Thoracic aorta (tissue), 2 donors: ENCODE measurements at regions not wholly inside any gene's neighbourhood (a gene's known extent, or its start where the extent isn't known, plus 50 kb on each side); places are given as distances from the start of the nearest gene placed in this dataset.

ENCODE experiments used
- ATAC-seq: fragments of 150-250 bp; one replicate; pipeline ENCODE4 v1.8.0; 2017; ENCODE audit warnings: low read depth; ENCODE audit not compliant: insufficient number of reproducible peaks, low FRiP score
- DNase-seq: peaks from one replicate; pipeline ENCODE4 v3.0.0-alpha.2; 2020; ENCODE audit warnings: low spot score
- H3K27ac ChIP-seq, 2 donors: fragments of 200-600 bp; sonication (generic); 1 replicate in 1 of 2; 2 replicates in 1 of 2; pipeline ENCODE4 v1.5.1; 2016; ENCODE audit warnings: mild to moderate bottlenecking in 2 of 2, moderate library complexity in 2 of 2
- H3K27me3 ChIP-seq: fragments of 200-600 bp; sonication (generic); replicated peaks from 2 replicates; pipeline ENCODE4 v1.6.0; 2016; ENCODE audit warnings: mild to moderate bottlenecking; ENCODE audit not compliant: insufficient read depth
- H3K36me3 ChIP-seq: fragments of 200-600 bp; sonication (generic); one replicate; pipeline ENCODE4 v1.5.1; 2016
- H3K4me1 ChIP-seq, 2 donors: fragments of 200-600 bp; sonication (generic); 1 replicate in 1 of 2; 2 replicates in 1 of 2; pipeline versions ENCODE4 v1.5.1 to v1.6.0; 2016; ENCODE audit warnings: low read depth in 2 of 2, mild to moderate bottlenecking in 1 of 2; ENCODE audit not compliant: control insufficient read depth in 1 of 2
- H3K4me3 ChIP-seq: fragments of 200-600 bp; sonication (generic); 2 replicates; pipeline ENCODE4 v1.5.1; 2016; ENCODE audit warnings: mild to moderate bottlenecking
- H3K9me3 ChIP-seq: fragments of 200-600 bp; sonication (generic); 2 replicates; pipeline ENCODE4 v1.5.1; 2016
- TF ChIP-seq, protein P1 (sequence below): fragments of 200-600 bp; sonication (generic); IDR thresholded peaks from one replicate; pipeline ENCODE4 v1.5.1; 2019; ENCODE audit warnings: antibody characterized with exemption

DNA sequence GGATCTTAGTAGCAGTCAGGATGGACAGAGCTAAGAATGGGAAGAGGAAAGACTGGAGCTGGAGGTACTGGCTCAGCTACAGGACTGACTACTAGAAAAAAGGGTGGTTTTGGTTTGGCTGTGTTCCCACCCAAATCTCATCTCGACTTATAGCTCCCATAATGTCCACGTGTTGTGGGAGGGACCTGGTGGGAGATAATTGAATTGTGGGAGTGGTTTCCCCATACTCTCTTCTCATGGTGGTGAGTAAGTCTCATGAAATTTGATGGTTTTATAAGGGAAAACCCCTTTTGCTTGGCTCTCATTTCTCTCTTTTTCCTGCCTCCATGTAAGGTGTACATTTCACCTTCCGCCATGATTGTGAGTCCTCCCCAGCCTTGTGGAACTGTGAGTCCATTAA lies 466.5 kb upstream of the DEPDC1 start:
- Histone ChIP-seq H3K27ac (no peak overlapping the region), H3K27me3 (no peaks in the 10 kb centered on the region), H3K36me3 (no peaks in the 10 kb centered on the region), H3K4me1 (peaks cover 8 to 12% of the 10 kb centered on the region in 2 donors), H3K4me3 (no peak overlapping the region), H3K9me3 (no peaks in the 10 kb centered on the region)
- DNase-seq = no peak
- TF ChIP-seq, protein P1, sequence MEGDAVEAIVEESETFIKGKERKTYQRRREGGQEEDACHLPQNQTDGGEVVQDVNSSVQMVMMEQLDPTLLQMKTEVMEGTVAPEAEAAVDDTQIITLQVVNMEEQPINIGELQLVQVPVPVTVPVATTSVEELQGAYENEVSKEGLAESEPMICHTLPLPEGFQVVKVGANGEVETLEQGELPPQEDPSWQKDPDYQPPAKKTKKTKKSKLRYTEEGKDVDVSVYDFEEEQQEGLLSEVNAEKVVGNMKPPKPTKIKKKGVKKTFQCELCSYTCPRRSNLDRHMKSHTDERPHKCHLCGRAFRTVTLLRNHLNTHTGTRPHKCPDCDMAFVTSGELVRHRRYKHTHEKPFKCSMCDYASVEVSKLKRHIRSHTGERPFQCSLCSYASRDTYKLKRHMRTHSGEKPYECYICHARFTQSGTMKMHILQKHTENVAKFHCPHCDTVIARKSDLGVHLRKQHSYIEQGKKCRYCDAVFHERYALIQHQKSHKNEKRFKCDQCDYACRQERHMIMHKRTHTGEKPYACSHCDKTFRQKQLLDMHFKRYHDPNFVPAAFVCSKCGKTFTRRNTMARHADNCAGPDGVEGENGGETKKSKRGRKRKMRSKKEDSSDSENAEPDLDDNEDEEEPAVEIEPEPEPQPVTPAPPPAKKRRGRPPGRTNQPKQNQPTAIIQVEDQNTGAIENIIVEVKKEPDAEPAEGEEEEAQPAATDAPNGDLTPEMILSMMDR = no peak
- ATAC-seq = no peak

DNA sequence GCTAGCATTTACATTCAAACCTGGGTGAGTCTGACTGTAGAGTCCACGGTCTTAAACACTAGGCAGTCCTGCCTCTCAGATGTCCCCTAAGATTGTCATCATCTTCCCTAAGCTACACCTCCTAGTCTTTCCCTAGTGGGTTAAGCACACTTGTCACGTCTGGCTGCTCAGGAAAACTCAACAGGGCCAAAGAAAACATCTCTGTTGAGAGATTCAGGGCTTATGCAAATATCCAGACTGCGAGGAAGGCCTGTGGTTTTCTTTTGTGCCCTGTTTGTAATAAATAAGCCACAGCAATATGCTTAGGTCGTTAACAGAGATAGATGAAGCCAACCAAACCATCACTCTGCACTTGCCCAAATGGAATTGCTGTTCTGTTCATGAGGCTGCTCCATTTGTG lies 472.6 kb upstream of the DEPDC1 start:
- peaks cover 10 to 14% of the 10 kb centered on the region in 2 donors for H3K4me1 ChIP-seq
- no peaks in the 10 kb centered on the region for H3K27me3 ChIP-seq
- TF ChIP-seq, protein P1 = no peak
- H3K4me3 ChIP-seq = no peak overlapping the region
- DNase-seq (no peak), ATAC-seq (no peak)
- no peaks in the 10 kb centered on the region for H3K9me3 ChIP-seq
- no peak overlapping the region for H3K27ac ChIP-seq
- no peaks in the 10 kb centered on the region for H3K36me3 ChIP-seq

DNA sequence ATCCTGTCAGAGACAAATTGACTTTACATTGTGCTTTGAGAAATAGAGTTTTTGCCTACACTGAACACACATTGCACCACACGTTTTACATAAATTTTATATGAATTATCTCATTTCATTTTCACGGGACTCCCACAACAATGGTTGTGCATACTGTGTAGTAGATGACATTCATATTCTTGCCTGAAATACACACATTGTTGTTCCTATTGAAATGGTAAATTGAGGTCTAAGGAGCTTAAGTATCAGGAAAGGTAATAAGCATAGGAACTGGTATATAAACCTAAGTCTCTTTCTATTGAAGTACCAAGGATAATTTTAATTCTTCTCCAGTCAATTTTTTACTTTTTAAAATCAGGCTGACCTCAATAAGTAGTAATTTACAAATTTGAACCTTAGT lies 473.7 kb upstream of the DEPDC1 start:
- TF ChIP-seq, protein P1 = no peak
- no peaks in the 10 kb centered on the region for H3K9me3 ChIP-seq
- H3K36me3 ChIP-seq = no peaks in the 10 kb centered on the region
- DNase-seq (no peak), ATAC-seq (no peak)
- no peak overlapping the region for H3K4me3 ChIP-seq
- H3K27me3 ChIP-seq = no peaks in the 10 kb centered on the region
- H3K4me1 ChIP-seq = peaks cover 13 to 23% of the 10 kb centered on the region in 2 donors
- no peak overlapping the region for H3K27ac ChIP-seq

DNA sequence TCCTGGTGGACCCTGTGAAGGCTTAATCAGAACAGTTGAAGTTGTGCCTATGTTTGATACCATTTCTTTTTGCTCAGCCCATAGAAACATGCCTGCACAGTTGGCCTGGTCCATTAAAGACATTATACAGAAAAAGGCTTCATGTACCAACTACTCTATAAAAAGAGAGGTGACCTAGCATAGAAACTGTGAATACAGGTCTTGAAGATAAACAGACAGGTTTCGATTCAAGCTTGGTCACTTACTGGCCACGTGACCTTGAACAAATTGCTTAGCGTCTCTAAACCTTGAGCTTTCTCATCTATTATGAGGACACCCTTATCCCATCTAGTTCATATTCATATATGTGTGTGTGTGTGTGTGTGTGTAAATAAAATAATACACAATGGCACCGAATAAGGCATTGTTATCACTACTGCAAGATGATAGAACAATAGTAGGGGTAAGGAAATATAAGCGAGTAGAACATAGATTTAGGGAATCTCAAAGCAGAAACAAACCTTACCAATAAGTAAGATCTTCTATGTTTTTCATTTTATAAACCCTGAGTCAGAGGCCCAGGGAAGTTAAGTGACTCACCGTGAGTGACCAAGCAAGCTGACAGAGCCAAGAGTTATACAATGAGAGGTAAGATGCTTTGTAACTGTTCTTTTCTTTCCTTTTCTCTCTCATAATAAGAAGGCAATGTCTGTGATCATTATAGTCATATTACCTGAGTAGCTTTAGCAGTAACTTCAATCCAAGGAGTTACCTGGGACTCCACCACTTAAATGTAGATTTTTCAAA lies 476.8 kb upstream of the DEPDC1 start:
- TF ChIP-seq, protein P1 = no peak
- ATAC-seq (peak; percentile 79), DNase-seq (no peak)
- Histone ChIP-seq H3K27me3 (no peaks in the 10 kb centered on the region), H3K27ac (peak overlapping the region in 1 of 2 donors; percentile 59), H3K4me3 (no peak overlapping the region), H3K4me1 (peaks cover 13 to 29% of the 10 kb centered on the region in 2 donors), H3K9me3 (no peaks in the 10 kb centered on the region), H3K36me3 (no peaks in the 10 kb centered on the region)

DNA sequence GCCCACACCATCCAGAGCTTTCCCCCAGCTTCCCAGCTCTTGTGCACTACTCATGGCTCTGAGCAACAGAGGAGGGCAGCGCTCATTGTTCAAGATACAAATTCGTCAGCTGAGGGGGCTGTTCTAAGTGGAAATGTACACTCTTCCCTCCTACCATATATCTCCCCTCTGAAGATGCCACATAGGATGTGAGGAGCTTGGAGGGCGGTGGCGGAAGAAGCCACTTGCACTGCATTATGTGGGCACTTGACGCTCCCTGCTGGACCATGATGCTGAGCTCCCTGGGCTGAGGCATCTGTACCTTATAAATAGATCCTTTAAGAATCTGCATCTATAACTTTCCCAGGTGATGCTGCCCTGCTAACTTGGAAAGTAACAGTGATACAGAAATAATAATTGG lies 477.6 kb upstream of the DEPDC1 start:
- Histone ChIP-seq H3K4me3 (no peak overlapping the region), H3K9me3 (no peaks in the 10 kb centered on the region), H3K27me3 (no peaks in the 10 kb centered on the region), H3K36me3 (no peaks in the 10 kb centered on the region), H3K4me1 (peaks cover 13 to 29% of the 10 kb centered on the region in 2 donors), H3K27ac (peak overlapping the region; percentile 18 to 59)
- TF ChIP-seq, protein P1 = no peak
- no peak for ATAC-seq
- DNase-seq = no peak
